ENCODE measurements at regions not wholly inside any gene's neighbourhood (a gene's known extent, or its start where the extent isn't known, plus 50 kb on each side); places are given as distances from the start of the nearest gene placed in this dataset.

DNA sequence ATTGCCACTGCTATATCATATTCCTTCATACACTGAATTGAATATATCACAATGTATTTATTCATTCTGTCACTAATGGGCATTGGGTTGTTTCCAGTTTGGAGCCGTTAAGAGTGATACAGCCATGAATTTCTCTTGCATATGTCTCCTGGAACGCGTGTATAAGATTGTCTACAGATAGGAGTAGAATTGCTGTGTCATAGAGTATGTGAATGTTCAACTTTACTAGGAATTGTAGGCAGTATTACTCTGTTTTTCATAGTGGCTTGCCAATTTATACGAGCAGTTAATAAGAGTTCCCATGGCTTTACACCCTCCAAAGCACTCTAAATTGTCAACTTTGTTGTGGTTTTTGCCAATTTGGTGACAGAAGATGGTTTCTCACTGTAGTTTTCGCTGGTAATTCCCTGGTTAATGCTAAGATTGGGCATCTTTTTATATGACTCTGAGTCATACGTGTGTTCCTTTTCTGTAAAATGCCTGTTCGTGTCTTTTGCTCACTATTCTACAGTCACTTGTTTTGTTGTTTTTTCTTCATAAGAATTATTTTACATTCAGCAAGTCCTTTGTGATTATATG lies 136.1 kb upstream of the LIPC start:
- H3K36me3 Mint-ChIP-seq (ENCODE audit: low read depth), result no peaks in the 10 kb centered on the region
- H3K4me3 Mint-ChIP-seq, result no peak overlapping the region
- ATAC-seq (no peak), DNase-seq (no peak)
- no peak overlapping the region for H3K27ac Mint-ChIP-seq
- no peaks in the 10 kb centered on the region for H3K9me3 ChIP-seq (ENCODE audit: control insufficient read depth, low read length, poor library complexity, severe bottlenecking)
- peaks cover under 1% of the 10 kb centered on the region for H3K4me1 Mint-ChIP-seq
- peaks cover 10% of the 10 kb centered on the region for H3K27me3 Mint-ChIP-seq

DNA sequence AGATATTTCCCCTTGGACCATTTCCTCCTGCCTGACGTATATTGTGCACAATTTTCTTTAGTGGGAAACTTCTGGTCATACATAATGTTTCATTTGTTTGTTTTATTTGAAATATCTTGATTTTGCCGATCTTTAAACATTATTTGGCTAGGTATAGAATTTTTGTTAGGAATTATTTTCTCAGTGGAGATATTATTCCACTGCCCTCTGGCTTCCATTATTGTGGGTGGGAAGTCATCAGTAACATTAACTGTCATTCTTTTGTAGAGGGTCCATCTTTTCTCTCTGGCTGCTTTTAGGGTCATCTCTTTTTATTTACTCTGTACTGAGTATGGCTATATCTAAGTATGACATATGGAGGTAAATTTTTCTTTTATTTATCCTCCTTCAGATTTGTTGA lies 135.5 kb upstream of the LIPC start:
- DNase-seq (no peak), ATAC-seq (no peak)
- Mint-ChIP-seq H3K36me3 (ENCODE audit: low read depth) (no peaks in the 10 kb centered on the region), H3K4me1 (no peaks in the 10 kb centered on the region), H3K4me3 (no peak overlapping the region), H3K27me3 (peaks cover 15% of the 10 kb centered on the region), H3K27ac (no peak overlapping the region)
- H3K9me3 ChIP-seq (ENCODE audit: control insufficient read depth, low read length, poor library complexity, severe bottlenecking), result no peaks in the 10 kb centered on the region

DNA sequence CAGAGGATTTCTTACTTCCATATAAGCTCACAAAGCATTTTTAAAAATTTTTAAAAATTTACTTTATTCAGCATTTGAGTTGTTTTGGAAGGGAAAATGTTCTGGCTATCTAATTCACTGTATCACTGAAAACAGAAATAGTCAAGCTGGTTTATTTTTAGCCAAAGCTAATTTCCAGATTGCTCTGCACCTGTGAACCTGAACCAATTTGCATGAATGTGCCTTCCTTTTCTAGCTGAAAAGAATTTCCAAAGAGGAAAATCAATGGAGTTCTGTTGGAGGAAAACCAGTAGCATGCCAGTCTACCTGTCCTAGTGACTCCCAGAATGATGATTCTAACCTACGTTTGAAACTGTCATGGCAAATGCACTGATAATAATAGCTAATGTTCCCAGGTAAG lies 134.2 kb upstream of the LIPC start:
- Mint-ChIP-seq H3K4me3 (no peak overlapping the region), H3K36me3 (ENCODE audit: low read depth) (no peaks in the 10 kb centered on the region), H3K27ac (no peak overlapping the region), H3K4me1 (no peaks in the 10 kb centered on the region), H3K27me3 (peaks cover 16% of the 10 kb centered on the region)
- DNase-seq (no peak), ATAC-seq (no peak)
- no peaks in the 10 kb centered on the region for H3K9me3 ChIP-seq (ENCODE audit: control insufficient read depth, low read length, poor library complexity, severe bottlenecking)

DNA sequence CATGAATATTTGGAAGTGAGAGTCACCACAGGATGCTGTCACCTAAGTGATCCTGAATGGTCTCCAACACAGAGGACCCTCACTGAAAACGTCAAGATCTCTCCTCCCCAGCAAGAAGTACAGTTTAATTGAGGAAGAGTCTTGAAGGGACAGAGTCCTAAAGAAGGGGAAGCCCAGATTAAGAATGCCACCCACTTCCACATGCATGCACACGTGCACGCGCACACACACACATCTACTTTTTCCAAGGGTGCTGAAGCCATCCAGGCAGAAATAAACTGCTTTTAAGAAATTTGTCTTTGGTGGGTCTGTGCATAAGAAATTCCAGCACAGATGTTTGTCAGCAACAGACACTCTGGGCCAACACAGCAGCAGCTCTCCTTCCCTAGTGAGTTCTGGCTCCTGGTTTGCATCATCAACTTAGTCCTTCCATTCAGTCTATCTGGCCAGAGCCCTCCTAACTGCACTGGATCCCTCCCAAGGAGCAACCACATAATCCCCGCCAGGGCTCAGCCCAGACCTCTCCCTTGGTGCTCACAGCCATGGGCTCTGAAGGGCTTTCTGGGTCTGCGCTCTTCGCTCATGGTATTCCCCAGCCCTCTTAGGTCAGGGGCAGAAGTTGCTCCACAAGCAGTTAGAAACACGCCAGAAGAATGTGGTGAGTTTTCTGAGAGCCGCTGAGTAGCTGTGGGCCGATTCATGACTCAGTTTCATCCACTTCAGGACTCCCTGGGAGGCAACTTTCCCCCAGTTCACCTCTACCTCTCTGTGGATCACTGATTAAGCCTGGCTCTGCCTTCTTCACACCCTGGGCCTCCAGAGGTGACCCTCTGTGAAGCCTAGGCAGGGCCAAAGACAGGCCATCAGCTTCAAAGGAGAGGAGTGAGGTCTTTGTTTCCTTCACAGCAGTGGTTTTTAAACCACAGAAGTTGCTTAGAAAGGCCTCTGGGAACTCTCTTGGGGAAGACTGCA lies 132.6 kb upstream of the LIPC start:
- Mint-ChIP-seq H3K4me1 (no peaks in the 10 kb centered on the region), H3K27me3 (peaks cover 23% of the 10 kb centered on the region), H3K4me3 (no peak overlapping the region), H3K27ac (no peak overlapping the region), H3K36me3 (ENCODE audit: low read depth) (no peaks in the 10 kb centered on the region)
- ATAC-seq (no peak), DNase-seq (no peak)
- H3K9me3 ChIP-seq (ENCODE audit: control insufficient read depth, low read length, poor library complexity, severe bottlenecking), result no peaks in the 10 kb centered on the region

DNA sequence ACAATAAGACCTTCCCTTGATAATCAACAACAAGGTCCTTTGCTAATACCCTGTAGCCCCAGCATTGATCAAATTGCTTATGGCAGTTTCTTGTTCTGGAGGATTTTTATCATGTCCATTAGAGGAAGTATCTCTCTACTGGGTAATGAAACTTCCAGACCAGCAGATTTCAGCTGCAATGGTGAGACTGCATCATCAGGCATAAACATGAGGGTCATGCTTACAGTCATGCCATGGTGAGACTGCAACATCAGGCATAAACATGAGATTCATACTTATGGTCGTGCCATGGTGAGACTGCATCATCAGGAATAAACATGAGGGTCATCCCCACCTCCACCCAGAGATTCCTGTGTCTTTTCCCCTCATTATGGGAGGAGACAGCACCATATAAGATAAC lies 129.0 kb upstream of the LIPC start:
- DNase-seq (no peak), ATAC-seq (no peak)
- H3K9me3 ChIP-seq (ENCODE audit: control insufficient read depth, low read length, poor library complexity, severe bottlenecking), result no peaks in the 10 kb centered on the region
- Mint-ChIP-seq H3K4me1 (peaks cover 5% of the 10 kb centered on the region), H3K36me3 (ENCODE audit: low read depth) (no peaks in the 10 kb centered on the region), H3K27ac (no peak overlapping the region), H3K4me3 (no peak overlapping the region), H3K27me3 (peaks cover 23% of the 10 kb centered on the region)

DNA sequence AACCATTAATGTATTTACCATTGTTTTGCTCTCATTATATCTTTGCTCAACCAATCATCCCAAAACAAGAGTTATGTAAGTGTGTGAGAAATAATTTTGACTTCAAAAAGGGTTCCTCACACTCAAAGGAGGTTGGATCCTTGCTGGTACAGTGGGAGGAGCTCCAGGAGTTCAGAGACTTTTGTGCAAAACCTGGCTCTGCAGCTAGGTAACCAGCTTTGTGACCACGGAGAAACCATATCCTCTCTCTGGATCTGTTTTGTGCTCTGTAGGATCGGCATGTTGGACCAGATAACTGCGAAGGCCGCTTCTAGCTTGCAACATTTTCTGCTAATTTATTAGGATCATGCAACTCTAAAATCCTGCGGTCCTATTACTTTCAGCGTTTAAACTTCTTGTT lies 128.6 kb upstream of the LIPC start:
- Mint-ChIP-seq H3K4me1 (peaks cover 5% of the 10 kb centered on the region), H3K36me3 (ENCODE audit: low read depth) (no peaks in the 10 kb centered on the region), H3K4me3 (no peak overlapping the region), H3K27me3 (peaks cover 22% of the 10 kb centered on the region), H3K27ac (no peak overlapping the region)
- ATAC-seq (no peak), DNase-seq (no peak)
- no peaks in the 10 kb centered on the region for H3K9me3 ChIP-seq (ENCODE audit: control insufficient read depth, low read length, poor library complexity, severe bottlenecking)

DNA sequence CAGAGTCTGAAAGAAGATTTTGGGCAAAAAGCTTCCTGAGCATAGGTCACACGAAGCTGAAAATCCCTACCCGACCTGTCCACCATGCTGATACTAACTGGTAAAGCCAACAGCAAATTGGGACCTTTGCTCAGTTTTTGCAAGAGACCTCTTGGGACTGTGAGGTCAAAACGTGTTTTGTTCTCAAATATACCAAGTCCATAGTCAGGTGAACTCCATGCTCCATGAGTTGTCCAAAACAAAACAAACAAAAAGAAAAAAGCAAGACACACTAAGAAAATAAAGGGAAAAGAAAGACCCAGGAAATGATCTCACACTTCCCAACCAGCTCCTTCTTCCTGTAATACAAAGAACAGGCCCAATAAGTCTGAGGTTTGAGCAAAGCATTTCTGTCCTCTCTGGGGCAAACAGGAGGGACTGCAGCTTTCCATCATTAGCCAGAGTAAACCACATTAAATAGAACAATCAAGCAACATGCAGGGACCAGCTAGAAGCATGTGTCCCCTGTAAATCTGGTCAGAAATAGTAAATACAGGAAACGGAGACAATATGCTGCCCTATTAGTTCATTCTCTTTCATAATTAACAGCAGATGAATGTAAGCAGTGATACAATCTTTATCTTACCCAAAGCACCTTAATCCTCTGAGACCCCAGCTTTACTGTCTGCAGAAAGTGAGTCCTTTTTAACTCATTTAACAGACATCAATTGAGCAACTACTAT lies 125.0 kb upstream of the LIPC start:
- Mint-ChIP-seq H3K4me3 (no peak overlapping the region), H3K4me1 (peaks cover 5% of the 10 kb centered on the region)
- ATAC-seq, result no peak

DNA sequence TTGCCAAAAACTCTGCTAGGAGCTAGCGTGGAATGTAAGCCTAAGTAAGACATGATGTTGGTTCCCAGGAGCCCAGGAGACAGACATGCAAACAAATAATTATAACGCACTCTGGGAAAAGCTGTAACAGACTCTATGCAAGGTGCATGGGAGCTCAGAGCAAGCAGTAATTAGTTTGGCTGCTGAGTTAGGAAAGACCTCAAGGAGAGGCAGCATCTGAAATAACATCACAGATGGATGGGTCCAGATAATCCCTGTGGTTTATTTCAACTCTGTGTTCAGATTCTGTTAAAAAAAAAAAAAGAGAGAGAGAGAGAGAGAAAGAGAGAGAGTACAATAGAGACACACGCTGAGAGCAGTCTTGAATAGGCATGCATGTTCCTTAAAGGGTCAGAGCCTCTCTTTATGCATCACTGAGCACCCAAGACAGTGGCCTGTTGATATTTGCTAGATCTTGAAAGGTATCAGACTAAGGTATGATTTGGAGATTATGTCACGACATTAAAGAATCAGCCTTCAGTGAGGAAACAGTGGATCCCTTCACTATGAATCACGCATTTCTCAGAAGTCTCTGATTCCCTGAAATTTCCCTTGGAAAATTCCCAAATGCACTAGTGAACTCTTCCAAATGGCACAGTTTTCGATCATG lies 124.4 kb upstream of the LIPC start:
- H3K27me3 Mint-ChIP-seq, result peaks cover 9% of the 10 kb centered on the region
- H3K36me3 Mint-ChIP-seq (ENCODE audit: low read depth), result no peaks in the 10 kb centered on the region
- H3K27ac Mint-ChIP-seq, result no peak overlapping the region
- ATAC-seq, result no peak
- H3K4me3 Mint-ChIP-seq, result no peak overlapping the region
- H3K9me3 ChIP-seq (ENCODE audit: control insufficient read depth, low read length, poor library complexity, severe bottlenecking), result no peaks in the 10 kb centered on the region
- DNase-seq, result no peak
- H3K4me1 Mint-ChIP-seq, result peaks cover 5% of the 10 kb centered on the region

More for the DNA sequence above, 125.0 kb upstream of the LIPC start:
- H3K9me3 ChIP-seq (ENCODE audit: control insufficient read depth, low read length, poor library complexity, severe bottlenecking), result no peaks in the 10 kb centered on the region
- Mint-ChIP-seq H3K27ac (no peak overlapping the region), H3K36me3 (ENCODE audit: low read depth) (no peaks in the 10 kb centered on the region), H3K27me3 (peaks cover 9% of the 10 kb centered on the region)
- no peak for DNase-seq

DNA sequence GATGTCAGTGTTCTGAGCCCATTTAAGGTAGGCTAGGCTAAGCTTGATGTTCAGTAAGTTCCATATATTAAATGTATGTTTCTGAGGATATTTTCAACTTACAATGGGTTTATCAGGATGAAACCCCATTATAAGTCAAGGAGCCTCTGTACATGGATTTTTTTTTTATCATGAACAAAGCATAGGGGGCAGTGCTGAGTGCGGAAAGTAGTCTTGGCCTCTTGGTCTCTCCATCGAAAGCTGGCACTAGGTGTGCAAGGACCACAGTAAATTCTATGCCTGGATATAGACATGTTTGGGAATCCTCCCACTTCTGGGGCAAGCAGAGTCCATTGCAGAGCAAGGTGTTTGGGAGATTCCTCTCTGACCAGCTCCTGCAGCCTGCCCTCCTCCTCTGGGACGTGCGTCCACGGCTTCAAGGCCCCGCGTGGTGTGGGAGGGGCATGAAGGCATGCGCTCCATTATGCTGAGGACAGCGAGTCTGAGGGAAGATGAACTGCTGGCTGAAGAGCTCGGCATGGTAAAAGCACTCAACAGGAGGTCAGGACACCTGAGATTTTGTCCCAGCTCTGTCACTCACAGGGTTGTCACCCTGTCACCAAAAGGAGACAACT lies 122.9 kb upstream of the LIPC start:
- Mint-ChIP-seq H3K36me3 (ENCODE audit: low read depth) (no peaks in the 10 kb centered on the region), H3K4me3 (no peak overlapping the region), H3K4me1 (peaks cover 14% of the 10 kb centered on the region), H3K27me3 (no peaks in the 10 kb centered on the region), H3K27ac (no peak overlapping the region)
- no peaks in the 10 kb centered on the region for H3K9me3 ChIP-seq (ENCODE audit: control insufficient read depth, low read length, poor library complexity, severe bottlenecking)
- ATAC-seq (no peak), DNase-seq (no peak)

DNA sequence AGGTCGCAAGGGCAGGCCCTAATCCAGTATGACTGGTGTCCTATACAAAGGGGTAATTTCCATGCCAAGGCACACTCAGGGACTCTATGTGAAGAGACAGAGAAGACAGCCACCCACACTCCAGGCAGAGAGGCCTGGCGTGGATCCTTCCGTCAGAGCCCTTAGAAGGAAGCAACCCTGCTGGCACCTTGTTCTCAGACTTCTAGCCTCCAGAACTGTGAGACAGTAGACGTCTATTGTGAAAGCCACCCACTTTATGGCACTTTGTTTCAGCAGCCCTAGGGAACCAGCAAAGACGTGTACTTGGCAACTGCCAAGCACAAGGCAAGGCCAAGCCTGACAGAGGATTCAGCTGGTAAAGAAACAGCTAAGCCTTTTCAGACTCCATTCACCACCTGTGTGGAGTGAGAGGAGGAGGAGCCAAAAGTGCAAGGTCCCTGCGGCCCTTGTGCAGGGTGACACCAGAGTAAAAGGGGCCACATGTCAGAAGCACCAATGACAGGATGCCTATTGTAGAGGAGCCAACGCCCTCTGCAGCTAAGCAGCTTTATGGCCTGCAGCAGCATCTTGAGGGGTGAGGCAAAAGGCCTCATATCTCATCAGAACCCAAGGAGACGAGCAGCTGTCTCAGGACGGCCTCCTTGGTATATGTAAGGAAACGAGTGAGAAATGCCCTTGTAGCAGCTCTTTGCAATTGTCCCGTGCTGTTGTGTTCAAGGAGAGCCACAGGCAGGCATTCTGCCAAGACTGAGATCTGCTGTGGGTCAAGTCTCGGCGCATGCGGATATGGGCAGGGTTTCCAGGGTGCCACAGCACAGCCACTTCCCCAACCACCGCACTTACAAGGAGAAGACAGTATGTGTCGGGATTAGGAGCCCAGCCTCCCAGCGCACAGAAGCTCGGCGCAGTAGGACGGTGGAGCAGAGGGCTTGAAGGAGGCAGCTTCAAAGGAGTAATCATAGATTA lies 121.5 kb upstream of the LIPC start:
- H3K9me3 ChIP-seq (ENCODE audit: control insufficient read depth, low read length, poor library complexity, severe bottlenecking), result no peaks in the 10 kb centered on the region
- Mint-ChIP-seq H3K4me1 (peaks cover 26% of the 10 kb centered on the region), H3K27ac (no peak overlapping the region), H3K4me3 (no peak overlapping the region), H3K36me3 (ENCODE audit: low read depth) (no peaks in the 10 kb centered on the region), H3K27me3 (no peaks in the 10 kb centered on the region)
- ATAC-seq (no peak), DNase-seq (no peak)

DNA sequence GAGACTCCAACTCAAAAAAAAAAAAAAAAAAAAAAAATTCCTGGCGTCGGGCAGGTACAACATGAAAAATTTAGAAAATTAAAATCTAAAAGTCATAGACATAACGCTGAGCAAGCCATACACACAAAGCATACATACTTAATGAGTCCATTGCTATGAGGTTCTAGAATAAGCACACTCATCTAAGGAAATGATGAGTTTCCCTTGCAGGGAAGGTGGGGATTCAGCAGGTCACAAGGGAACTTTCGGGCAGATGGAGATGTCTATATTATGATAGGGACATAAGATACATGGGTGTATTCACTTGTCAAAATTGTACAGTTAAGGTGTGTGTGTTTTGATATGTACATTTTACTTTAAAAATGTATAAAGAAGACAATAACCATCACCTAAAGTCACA lies 120.2 kb upstream of the LIPC start:
- no peak overlapping the region for H3K27ac Mint-ChIP-seq
- no peak overlapping the region for H3K4me3 Mint-ChIP-seq
- ATAC-seq (no peak), DNase-seq (no peak)
- no peaks in the 10 kb centered on the region for H3K9me3 ChIP-seq (ENCODE audit: control insufficient read depth, low read length, poor library complexity, severe bottlenecking)
- no peaks in the 10 kb centered on the region for H3K36me3 Mint-ChIP-seq (ENCODE audit: low read depth)
- H3K27me3 Mint-ChIP-seq, result no peaks in the 10 kb centered on the region
- H3K4me1 Mint-ChIP-seq, result peaks cover 32% of the 10 kb centered on the region

DNA sequence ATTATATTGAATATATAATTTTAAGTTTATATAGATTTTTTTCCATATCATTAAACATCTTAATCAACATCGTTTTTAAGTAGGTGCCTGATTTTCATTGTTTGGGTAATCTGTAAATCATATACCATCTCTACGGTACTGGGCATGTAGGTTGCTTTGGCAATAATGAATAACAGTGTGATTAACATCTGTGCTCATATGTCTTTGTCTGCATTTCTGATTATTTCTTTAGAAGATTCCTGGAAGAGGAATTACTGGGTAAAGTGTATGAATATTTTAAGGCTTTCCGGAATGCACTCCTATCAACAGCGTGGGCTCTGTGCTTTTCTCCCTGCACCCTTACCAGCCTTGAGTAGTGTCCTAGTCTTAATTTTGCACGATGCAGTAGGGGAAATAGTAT lies 119.8 kb upstream of the LIPC start:
- no peak for DNase-seq
- H3K36me3 Mint-ChIP-seq (ENCODE audit: low read depth), result no peaks in the 10 kb centered on the region
- H3K4me1 Mint-ChIP-seq, result peaks cover 28% of the 10 kb centered on the region
- H3K4me3 Mint-ChIP-seq, result no peak overlapping the region
- no peak overlapping the region for H3K27ac Mint-ChIP-seq
- H3K9me3 ChIP-seq (ENCODE audit: control insufficient read depth, low read length, poor library complexity, severe bottlenecking), result no peaks in the 10 kb centered on the region
- no peaks in the 10 kb centered on the region for H3K27me3 Mint-ChIP-seq
- no peak for ATAC-seq

All from T-helper 17 cell (primary cell).